HG02759 (cell line): ENCODE measurements at regions not wholly inside any gene's neighbourhood (a gene's known extent, or its start where the extent isn't known, plus 50 kb on each side); places are given as distances from the start of the nearest gene placed in this dataset.
"Not testable (repeated sequence)": the region's sequence is repeated elsewhere in the genome, so short reads cannot be mapped to it uniquely, and the experiment has no call there.

ENCODE experiments used
- ATAC-seq: cut with Tn5 transposase; IDR thresholded peaks from one replicate; pipeline ENCODE4 v1.9.1; 2021; ENCODE audit warnings: mild to moderate bottlenecking, moderate library complexity; ENCODE audit not compliant: unreplicated experiment

GRCh38 chr15:36133742-36134141 is 445.7 kb upstream of the CDIN1 start:
- no peak for ATAC-seq

GRCh38 chr15:36136049-36136448 is 443.4 kb upstream of the CDIN1 start:
- no peak for ATAC-seq

GRCh38 chr15:36152936-36153335 is 426.5 kb upstream of the CDIN1 start:
- ATAC-seq: no peak

GRCh38 chr15:36156879-36157427 is 422.5 kb upstream of the CDIN1 start:
- no peak for ATAC-seq

- ATAC-seq: no peak
Observed at GRCh38 chr15:36160351-36160750, 419.1 kb upstream of the CDIN1 start.

GRCh38 chr15:36161108-36161507 is 418.3 kb upstream of the CDIN1 start:
- ATAC-seq: no peak

GRCh38 chr15:36161771-36162212 is 417.6 kb upstream of the CDIN1 start:
- no peak for ATAC-seq

DNA sequence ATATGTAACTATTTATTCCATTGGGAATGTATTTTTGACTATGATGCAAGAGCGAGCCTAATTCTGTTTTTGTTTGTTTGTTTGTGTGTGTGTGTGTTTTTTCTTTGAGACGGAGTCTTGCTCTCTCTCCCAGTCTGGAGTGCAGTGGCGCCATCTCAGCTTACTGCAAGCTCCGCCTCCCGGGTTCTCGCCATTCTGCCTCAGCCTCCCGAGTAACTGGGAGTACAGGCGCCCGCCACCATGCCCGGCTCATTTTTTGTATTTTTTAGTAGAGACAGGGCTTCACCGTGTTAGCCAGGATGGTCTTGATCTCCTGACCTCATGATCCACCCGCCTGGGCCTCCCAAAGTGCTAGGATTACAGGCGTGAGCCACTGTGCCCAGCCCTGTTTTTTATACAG is 415.4 kb upstream of the CDIN1 start:
- ATAC-seq: not testable (repeated sequence)

GRCh38 chr15:36172955-36173354 is 406.5 kb upstream of the CDIN1 start:
- ATAC-seq: no peak

DNA sequence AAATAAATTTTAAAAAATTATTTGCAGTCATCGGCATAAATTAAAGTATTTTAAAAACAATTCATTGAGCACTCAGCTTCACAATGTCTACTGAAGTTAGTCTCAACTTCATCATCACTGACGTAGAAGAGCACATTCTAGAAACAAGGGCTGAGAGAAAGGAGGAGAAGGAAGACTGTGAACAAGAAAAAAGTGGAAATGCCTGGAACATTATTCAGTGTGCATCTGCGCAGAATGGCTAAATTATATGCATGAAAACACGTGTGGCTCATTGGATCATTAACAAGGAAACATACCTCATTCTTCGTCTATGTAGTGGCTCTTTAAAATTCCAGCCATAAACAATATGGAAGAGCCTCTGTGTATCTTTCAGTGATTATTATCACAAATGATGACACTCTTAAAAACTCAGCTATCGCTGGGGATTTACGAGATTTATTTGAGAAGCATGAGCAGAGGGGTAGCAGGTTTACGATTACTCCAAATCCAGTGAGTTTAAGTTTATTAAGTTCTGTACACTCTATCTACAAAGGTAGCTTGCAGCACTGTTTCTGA is 404.2 kb upstream of the CDIN1 start:
- ATAC-seq: no peak

DNA sequence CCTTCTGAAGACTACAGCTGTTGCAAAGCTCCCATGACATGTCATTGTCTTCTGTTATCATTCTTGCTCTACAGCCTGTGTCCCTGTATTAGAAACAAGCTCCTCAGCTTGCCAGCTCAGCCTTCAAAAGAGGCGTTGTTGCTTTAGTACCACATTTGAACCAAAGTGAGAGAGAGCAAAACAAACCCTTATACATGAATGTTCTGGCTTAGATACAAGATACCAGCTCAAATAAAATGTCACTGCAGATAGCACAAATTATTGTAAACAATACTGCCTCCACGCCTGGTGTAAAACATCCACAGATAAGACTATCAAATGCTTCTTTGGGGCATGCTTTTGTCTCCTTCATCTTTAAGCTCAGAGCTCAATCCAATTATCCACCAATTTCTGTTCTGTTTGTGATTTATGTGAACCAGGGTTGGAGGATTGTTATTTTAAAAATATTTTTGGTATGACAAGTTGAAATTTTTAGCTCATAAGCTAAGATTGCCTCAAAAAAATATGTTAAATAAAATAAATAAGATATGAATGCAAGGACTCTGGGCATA is 403.6 kb upstream of the CDIN1 start:
- ATAC-seq: no peak

GRCh38 chr15:36177590-36178302 is 401.7 kb upstream of the CDIN1 start:
- no peak for ATAC-seq

GRCh38 chr15:36178303-36178633 is 401.2 kb upstream of the CDIN1 start:
- ATAC-seq: no peak

DNA sequence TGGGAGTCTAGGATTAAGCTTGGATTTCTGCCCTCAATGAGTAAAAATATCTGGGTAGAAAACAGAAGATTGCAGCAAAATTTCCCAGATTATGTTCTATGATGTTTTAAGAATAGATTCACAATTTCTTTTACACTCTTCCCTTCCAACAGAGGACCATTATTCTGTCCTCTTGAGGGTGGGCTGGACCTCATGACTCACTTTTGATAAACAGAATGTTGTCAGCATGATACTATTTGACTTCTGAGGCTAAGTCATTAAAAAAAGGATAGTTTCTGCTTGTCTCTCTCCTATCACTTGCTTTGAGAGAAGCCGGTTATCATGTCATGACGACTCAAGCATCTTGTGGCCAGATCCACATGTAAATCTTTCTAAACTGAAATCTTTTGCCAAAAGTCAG is 396.2 kb upstream of the CDIN1 start:
- no peak for ATAC-seq

GRCh38 chr15:36185438-36185837 is 394.0 kb upstream of the CDIN1 start:
- ATAC-seq: no peak

GRCh38 chr15:36185845-36186244 is 393.6 kb upstream of the CDIN1 start:
- ATAC-seq: no peak

GRCh38 chr15:36186376-36186775 is 393.1 kb upstream of the CDIN1 start:
- no peak for ATAC-seq

- no peak for ATAC-seq
Observed at GRCh38 chr15:36191459-36191858, 388.0 kb upstream of the CDIN1 start.

DNA sequence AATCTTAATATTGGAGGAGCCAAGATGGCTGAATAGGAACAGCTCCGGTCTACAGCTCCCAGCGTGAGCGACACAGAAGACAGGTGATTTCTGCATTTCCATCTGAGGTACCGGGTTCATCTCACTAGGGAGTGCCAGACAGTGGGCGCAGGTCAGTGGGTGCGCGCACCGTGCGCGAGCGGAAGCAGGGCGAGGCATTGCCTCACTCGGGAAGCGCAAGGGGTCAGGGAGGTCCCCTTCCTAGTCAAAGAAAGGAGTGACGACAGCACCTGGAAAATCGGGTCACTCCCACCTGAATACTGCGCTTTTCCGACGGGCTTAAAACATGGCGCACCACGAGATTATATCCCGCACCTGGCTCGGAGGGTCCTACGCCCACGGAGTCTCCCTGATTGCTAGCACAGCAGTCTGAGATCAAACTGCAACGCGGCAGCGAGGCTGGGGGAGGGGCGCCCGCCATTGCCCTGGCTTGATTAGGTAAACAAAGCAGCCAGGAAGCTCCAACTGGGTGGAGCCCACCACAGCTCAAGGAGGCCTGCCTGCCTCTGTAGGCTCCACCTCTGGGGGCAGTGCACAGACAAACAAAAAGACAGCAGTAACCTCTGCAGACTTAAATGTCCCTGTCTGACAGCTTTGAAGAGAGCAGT is 383.9 kb upstream of the CDIN1 start:
- not testable (repeated sequence) for ATAC-seq

DNA sequence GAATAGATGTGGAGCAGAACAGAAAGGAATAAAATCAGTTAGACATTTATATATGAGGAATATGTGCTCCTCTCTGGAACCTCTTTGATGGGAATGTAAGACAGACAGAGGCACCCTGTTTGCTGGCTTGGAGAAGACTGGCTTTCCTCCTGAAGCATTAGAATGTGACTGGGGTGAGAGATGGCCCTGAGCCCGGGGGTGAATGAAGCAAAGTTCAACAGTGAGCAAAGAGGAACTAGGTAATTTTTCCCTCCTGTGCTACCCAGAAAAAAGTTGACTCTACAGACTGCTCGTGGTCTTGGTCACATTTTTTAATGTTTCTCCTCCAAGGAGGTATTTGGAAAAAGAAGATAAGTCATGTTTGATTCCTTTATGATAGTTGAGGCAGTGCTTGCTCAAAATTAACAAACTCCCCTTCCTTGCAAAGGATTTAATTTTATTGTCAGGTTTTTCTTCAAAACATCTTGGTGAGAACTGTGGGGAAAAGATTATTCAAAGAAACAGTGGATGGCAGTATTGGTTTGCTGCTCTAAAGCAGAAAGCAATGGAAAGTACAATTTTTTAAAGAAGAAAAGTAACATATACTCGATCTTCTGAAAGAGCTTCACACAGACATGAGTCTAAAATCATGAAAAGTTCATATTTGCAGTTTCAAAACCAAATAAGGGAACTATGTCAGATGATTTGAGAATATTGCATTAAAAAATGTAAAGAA is 370.4 kb upstream of the CDIN1 start:
- no peak for ATAC-seq

DNA sequence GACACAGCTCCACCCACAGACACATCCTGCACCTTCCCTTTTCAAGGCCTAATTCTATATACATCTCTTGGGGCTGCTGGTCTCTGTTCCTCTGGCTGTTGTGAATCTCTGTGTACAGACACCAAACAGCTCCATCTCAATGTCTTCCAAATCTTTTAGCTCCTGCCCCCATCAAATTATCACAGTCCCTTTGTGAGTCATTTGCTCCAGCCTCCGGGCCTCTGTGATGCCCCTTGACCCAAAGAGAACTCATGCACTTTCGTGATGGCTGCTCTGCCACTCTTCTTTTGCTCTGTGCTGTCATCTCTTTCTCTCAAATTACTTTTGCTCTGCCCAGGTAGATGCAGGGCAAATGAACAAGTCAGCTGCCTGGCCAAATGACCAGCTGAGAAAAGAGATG is 369.0 kb upstream of the CDIN1 start:
- no peak for ATAC-seq
